GM10248 (cell line): ENCODE measurements at regions not wholly inside any gene's neighbourhood (a gene's known extent, or its start where the extent isn't known, plus 50 kb on each side); places are given as distances from the start of the nearest gene placed in this dataset.

Source experiments
- CTCF ChIA-PET: fragments of 300-600 bp; sonication (Branson Sonifier 250); formaldehyde crosslinking; extraction: SDS; loops from one replicate; lab custom pipeline; 2021; ENCODE audit warnings: antibody characterized with exemption; lab: Yijun Ruan, JAX
- POLR2A ChIA-PET: fragments of 350-650 bp; sonication (Branson Sonifier 250); formaldehyde crosslinking; extraction: SDS; loops from one replicate; lab custom pipeline; 2020; ENCODE audit warnings: antibody characterized with exemption; lab: Yijun Ruan, JAX
- DNase-seq: peaks from one replicate; pipeline ENCODE4 v3.0.0; 2012; ENCODE audit errors: extremely low spot score
- TF ChIP-seq, protein P1 (sequence below): IDR thresholded peaks from 2 replicates; pipeline ENCODE4 v1.5.1; 2012; ENCODE audit warnings: mild to moderate bottlenecking, low read depth; ENCODE audit errors: extremely low read depth, missing control alignments, control extremely low read depth

GRCh38 chrX:7314425-7314824 lies 166.5 kb upstream of the PUDP start:
- POLR2A ChIA-PET = no interaction called here
- TF ChIP-seq, protein P1, sequence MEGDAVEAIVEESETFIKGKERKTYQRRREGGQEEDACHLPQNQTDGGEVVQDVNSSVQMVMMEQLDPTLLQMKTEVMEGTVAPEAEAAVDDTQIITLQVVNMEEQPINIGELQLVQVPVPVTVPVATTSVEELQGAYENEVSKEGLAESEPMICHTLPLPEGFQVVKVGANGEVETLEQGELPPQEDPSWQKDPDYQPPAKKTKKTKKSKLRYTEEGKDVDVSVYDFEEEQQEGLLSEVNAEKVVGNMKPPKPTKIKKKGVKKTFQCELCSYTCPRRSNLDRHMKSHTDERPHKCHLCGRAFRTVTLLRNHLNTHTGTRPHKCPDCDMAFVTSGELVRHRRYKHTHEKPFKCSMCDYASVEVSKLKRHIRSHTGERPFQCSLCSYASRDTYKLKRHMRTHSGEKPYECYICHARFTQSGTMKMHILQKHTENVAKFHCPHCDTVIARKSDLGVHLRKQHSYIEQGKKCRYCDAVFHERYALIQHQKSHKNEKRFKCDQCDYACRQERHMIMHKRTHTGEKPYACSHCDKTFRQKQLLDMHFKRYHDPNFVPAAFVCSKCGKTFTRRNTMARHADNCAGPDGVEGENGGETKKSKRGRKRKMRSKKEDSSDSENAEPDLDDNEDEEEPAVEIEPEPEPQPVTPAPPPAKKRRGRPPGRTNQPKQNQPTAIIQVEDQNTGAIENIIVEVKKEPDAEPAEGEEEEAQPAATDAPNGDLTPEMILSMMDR = no peak
- CTCF ChIA-PET = interaction anchor here (1.0 to 1.1 kb wide), 2 partner anchors 14 to 16 kb away, joined by 3 read pairs; no protein-coding TSS in a partner anchor
- DNase-seq = no peak

GRCh38 chrX:7307720-7308119 lies 159.8 kb upstream of the PUDP start:
- ChIA-PET CTCF (no interaction called here), POLR2A (no interaction called here)
- TF ChIP-seq, protein P1 = no peak
- no peak for DNase-seq

DNA sequence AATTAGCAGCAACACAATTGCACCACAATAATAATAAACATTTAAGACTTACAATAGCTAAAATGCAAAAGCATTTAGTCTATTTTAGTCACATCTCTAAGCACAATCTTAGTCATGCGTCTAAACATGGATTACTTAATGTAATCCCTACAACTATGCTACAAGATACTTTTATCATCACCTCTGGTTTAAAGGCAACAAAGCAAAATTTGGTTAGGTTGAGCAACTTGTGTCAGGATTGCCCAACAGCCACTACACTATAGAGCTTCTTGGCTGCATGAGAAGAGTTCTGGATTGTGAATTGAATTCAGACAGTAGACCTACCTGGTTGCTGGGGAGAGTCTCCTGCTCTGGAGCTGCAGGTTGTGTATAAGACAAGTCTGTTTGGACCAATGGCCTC lies 146.5 kb upstream of the PUDP start:
- ChIA-PET POLR2A (no interaction called here), CTCF (interaction anchor here (1.3 kb wide), 1 partner anchor 14 kb away, joined by 3 read pairs; no protein-coding TSS in a partner anchor)
- TF ChIP-seq, protein P1 = no peak
- DNase-seq = no peak

GRCh38 chrX:7286168-7286837 lies 138.3 kb upstream of the PUDP start:
- ChIA-PET CTCF (interaction anchor here (1.4 kb wide), 1 partner anchor 10 kb away, joined by 3 read pairs; no protein-coding TSS in a partner anchor), POLR2A (no interaction called here)
- no peak for DNase-seq
- TF ChIP-seq, protein P1 = no peak

DNA sequence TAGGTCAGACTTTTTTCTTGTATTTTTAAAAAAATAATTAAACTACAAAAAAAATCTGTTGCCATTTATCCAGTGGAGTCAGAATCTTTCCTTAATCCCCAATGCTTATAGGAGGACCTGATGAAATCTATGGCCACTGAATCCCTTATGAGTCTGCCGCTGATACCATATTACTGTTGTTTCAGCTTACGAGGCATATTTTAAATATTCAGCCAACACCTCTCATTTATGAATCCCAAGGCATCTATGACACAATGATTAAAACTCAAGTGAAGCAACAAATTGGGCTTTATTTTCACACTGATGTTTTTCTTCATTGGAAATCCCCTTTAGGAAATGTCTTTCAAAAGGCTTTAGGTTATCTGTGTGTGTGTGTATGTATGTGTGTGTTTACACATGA lies 137.8 kb upstream of the PUDP start:
- CTCF ChIA-PET = interaction anchor here (1.4 kb wide), 1 partner anchor 9 kb away, joined by 3 read pairs; no protein-coding TSS in a partner anchor
- TF ChIP-seq, protein P1 = no peak
- POLR2A ChIA-PET = no interaction called here
- no peak for DNase-seq

- CTCF ChIA-PET = no interaction called here
- TF ChIP-seq, protein P1 = no peak
- POLR2A ChIA-PET = no interaction called here
- DNase-seq = no peak
Observed at GRCh38 chrX:7283741-7284140, 135.8 kb upstream of the PUDP start.
